ENCODE measurements at regions not wholly inside any gene's neighbourhood (a gene's known extent, or its start where the extent isn't known, plus 50 kb on each side); places are given as distances from the start of the nearest gene placed in this dataset.
"Not testable (repeated sequence)": the region's sequence is repeated elsewhere in the genome, so short reads cannot be mapped to it uniquely, and the experiment has no call there.

DNA sequence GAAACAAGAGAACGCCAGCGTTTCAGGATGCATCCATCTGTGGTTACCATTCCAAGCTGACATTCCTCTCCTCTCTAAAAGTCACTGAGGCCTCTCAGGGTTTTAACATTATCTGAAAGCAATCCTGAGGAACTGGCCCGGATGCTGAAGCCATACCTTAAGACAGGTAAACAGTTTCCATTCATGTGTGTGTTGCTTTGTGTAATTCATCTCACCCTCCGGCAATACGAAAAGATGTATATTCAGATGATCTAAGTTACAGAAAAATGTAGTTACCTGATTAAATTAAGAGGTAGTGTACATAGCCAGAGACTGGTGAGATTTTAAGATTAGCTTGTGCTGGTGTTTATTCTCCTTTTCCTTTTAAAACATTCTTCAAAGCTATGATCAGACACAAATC is 68.4 kb upstream of the BACH2 start:
- Histone ChIP-seq H3K4me1 (no peaks in the 10 kb centered on the region), H3K27me3 (no peaks in the 10 kb centered on the region), H3K36me3 (no peaks in the 10 kb centered on the region), H3K4me3 (no peak overlapping the region), H3K27ac (no peak overlapping the region), H3K9me3 (no peaks in the 10 kb centered on the region)
- DNase-seq, result no peak
- intact Hi-C loops (cut with DNase I; ENCODE audit: low total_unique reads), result no loop called here
- TF ChIP-seq, protein P1, sequence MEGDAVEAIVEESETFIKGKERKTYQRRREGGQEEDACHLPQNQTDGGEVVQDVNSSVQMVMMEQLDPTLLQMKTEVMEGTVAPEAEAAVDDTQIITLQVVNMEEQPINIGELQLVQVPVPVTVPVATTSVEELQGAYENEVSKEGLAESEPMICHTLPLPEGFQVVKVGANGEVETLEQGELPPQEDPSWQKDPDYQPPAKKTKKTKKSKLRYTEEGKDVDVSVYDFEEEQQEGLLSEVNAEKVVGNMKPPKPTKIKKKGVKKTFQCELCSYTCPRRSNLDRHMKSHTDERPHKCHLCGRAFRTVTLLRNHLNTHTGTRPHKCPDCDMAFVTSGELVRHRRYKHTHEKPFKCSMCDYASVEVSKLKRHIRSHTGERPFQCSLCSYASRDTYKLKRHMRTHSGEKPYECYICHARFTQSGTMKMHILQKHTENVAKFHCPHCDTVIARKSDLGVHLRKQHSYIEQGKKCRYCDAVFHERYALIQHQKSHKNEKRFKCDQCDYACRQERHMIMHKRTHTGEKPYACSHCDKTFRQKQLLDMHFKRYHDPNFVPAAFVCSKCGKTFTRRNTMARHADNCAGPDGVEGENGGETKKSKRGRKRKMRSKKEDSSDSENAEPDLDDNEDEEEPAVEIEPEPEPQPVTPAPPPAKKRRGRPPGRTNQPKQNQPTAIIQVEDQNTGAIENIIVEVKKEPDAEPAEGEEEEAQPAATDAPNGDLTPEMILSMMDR (IDR thresholded peaks at IDR 0.05), result no peak
- no peak for TF ChIP-seq POLR2A (IDR thresholded peaks at IDR 0.05)

DNA sequence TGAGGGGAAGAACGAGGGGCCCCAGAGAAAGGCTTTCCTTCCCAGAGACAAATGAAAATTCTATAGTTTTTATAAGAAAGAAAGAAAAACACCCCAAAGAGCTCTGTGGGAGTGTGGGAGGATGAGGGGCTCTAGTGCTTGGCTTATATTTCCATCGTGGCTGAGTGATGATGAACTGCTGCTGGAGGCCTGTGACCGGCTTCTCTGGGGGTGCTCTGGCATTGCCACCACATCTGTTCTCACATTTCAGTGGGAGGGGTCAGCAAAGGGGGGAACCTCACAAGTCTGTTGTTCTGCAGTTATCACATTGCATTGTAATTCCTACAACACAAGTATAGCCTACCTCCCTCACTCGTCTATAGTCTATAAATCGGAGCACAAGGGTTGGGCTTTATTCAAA is 67.6 kb upstream of the BACH2 start:
- Histone ChIP-seq H3K27me3 (no peaks in the 10 kb centered on the region), H3K9me3 (no peaks in the 10 kb centered on the region), H3K4me1 (no peaks in the 10 kb centered on the region), H3K36me3 (no peaks in the 10 kb centered on the region), H3K27ac (no peak overlapping the region), H3K4me3 (no peak overlapping the region)
- intact Hi-C loops (cut with DNase I; ENCODE audit: low total_unique reads), result no loop called here
- TF ChIP-seq, protein P1 (IDR thresholded peaks at IDR 0.05), result no peak
- TF ChIP-seq POLR2A (IDR thresholded peaks at IDR 0.05), result no peak
- DNase-seq, result no peak

DNA sequence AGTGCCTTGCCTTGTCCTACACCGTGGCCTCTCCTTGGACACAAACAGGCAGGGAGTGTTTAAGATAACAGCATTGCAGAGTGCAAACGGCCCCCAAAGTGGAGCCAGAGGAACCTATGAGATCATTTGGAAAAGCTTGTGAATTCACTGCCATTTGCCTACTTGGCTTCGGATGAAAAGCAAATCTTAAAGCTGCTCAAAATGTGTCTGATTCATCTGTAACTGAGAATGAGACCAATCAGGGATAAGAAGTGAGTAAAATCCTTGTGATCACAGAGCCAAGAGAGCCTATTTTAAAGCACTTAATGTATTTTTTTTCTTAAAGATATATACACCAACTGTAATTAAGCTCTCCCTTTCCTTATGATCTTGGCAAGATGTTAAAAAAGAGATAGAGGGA is 65.7 kb upstream of the BACH2 start:
- peak overlapping the region in 1 of 2 donors; percentile 18 for H3K27ac ChIP-seq
- no peaks in the 10 kb centered on the region for H3K27me3 ChIP-seq
- no peaks in the 10 kb centered on the region for H3K36me3 ChIP-seq
- H3K4me3 ChIP-seq, result no peak overlapping the region
- intact Hi-C loops (cut with DNase I; ENCODE audit: low total_unique reads), result no loop called here
- DNase-seq, result no peak
- TF ChIP-seq, protein P1 (IDR thresholded peaks at IDR 0.05), result no peak
- TF ChIP-seq POLR2A (IDR thresholded peaks at IDR 0.05), result no peak
- H3K9me3 ChIP-seq, result no peaks in the 10 kb centered on the region
- no peaks in the 10 kb centered on the region for H3K4me1 ChIP-seq

DNA sequence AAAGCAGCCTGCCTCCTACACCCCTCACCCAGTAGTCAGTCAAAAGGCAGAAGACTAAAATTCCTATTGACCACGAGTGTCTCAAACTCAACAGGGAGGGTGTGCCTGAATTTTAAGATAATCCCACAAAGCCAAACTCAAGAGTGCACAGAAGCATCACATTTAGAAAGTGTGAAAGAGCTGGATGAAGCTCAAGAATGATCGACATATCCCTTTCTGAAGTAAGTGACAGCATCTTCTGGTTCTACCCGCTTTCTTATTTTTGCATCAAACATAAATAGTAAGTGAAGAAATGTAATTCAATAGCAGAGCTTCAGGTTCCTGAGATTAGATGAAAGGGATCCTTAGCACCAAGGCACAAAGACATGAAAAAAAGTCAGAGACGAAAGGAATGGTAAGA is 64.5 kb upstream of the BACH2 start:
- Histone ChIP-seq H3K9me3 (no peaks in the 10 kb centered on the region), H3K4me3 (no peak overlapping the region), H3K4me1 (no peaks in the 10 kb centered on the region), H3K36me3 (no peaks in the 10 kb centered on the region), H3K27ac (no peak overlapping the region), H3K27me3 (no peaks in the 10 kb centered on the region)
- DNase-seq, result no peak
- intact Hi-C loops (cut with DNase I; ENCODE audit: low total_unique reads), result no loop called here
- TF ChIP-seq POLR2A (IDR thresholded peaks at IDR 0.05), result no peak
- TF ChIP-seq, protein P1 (IDR thresholded peaks at IDR 0.05), result no peak

DNA sequence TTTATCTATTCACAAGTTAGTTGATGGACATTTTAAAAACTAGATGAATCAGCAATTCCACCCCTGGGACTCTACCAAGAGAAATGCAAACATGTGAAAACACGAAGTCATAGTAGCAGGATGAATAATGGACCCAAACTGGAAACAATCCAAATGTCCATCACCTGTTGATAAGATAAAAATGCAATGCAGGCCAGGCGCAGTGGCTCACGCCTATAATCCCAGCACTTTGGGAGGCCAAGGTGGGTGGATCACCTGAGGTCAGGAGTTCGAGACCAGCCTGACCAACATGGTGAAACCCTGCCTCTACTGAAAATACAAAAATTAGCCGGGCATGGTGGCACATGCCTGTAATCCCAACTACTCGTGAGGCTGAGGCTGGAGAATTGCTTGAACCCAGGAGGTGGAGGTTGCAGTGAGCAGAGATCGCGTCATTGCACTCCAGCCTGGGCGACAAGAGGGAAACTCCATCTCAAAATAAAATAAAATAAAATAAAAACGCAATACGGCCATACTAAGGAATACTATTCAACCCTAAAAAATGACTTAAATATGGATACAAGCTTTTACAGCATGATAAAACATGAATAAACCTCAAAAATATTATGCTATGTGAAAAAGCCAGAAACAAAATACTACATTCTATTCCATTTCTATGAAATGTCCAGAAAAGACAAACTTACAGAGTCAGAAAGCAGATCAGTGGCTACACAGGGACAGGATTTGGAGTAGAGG is 61.6 kb upstream of the BACH2 start:
- H3K36me3 ChIP-seq; H3K27ac ChIP-seq; H3K4me3 ChIP-seq; intact Hi-C loops (cut with DNase I; ENCODE audit: low total_unique reads); DNase-seq; H3K9me3 ChIP-seq; H3K4me1 ChIP-seq; H3K27me3 ChIP-seq: not testable (repeated sequence)

DNA sequence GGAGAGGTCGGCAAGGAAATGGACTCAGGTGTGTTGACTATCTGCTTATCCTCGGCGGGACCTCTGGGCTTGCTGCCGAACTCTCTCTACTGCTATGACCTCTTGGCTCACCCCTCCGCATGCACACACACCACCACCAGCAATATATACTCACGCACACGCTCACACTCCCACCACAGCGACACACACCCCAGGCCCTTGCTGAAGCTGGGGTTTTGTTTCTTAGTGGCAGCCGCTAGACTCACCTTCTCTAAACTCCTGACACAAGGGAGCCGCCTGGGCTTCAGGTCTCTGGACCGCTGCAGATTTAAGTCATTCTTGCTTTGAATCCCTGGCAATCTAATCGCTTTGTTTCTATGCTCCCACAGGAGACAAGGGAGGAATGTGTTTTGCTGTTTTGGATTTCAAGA is 59.4 kb upstream of the BACH2 start:
- Histone ChIP-seq H3K4me1 (no peaks in the 10 kb centered on the region), H3K27me3 (no peaks in the 10 kb centered on the region), H3K36me3 (no peaks in the 10 kb centered on the region), H3K9me3 (no peaks in the 10 kb centered on the region), H3K4me3 (no peak overlapping the region), H3K27ac (peak overlapping the region in 1 of 2 donors; percentile 46)
- intact Hi-C loops (cut with DNase I; ENCODE audit: low total_unique reads), result no loop called here
- DNase-seq, result no peak
- TF ChIP-seq POLR2A (IDR thresholded peaks at IDR 0.05), result no peak
- TF ChIP-seq, protein P1 (IDR thresholded peaks at IDR 0.05), result no peak

Data from uterus (tissue), 3 donors.